ENCODE measurements at regions not wholly inside any gene's neighbourhood (a gene's known extent, or its start where the extent isn't known, plus 50 kb on each side); places are given as distances from the start of the nearest gene placed in this dataset.
"Not testable (repeated sequence)": the region's sequence is repeated elsewhere in the genome, so short reads cannot be mapped to it uniquely, and the experiment has no call there.

DNA sequence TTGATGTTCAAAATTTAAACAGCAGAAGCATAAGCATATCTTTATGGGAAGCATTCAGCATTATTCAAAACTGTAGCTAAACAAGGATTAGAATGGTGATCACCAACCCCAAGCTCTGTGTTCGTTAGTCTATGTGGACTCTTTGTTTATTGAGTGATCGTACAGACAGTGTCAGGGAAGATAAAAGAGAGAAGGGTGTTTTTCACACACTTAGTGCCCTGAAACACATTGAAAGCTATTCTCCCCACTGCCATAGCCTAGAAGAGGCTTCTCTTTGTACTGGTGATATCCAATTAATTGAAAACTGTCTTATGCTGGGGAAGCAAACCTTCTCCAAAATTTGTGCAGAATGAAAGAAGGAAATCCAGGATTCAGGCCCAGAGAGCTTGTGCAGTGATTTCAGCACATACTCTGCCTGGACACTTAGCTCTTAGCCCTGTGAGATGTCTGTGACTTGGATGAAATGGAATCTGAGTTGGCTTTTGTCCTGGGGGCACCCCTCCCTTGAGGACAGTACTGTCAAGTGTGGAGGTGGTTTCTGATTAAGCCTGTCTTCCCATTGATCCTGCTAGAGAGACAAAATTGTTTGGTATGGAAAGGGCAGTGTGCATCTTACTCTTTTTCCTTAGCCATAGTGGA is 125.7 kb upstream of the MTHFD1L start:
- DNase-seq, result no peak

- no peak for DNase-seq
These were observed 125.0 kb upstream of the MTHFD1L start for GRCh38 chr6:150740453-150740852.

- no peak for DNase-seq
These were observed 123.8 kb upstream of the MTHFD1L start for GRCh38 chr6:150741633-150742200.

DNA sequence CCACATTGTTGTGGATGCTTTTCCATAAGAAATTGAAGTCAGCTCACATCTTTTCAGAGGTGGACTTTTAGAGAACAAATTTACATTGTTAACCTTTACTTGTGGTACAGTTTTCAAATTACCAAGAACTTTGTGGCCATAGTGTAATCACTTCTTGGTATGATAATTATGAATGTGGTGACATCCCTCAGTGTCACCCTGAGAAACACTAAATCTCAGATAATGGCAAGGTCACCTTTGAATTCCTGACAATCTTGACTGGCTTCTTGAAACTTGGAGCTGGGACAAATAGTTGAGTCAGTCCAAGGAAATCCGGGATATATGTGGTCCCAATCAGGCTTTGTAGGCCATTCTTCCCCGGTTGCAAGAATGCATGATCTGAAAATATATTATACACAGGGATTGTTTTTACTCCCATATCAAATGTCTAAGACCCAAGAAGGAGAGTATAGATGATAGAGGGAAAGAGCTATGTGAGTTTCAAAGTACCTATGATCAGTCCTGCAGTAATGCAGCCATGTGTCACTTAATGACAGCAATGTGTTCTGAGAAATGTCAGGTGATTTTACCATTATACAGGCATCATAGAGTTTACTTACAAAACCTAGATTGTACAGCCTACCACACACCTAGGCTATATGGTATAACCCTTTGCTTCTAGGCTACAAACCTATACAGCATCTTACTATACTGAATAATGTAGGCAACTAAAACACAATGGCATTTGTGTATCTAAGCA is 120.8 kb upstream of the MTHFD1L start:
- DNase-seq, result no peak

GRCh38 chr6:150745896-150746295 is 119.6 kb upstream of the MTHFD1L start:
- DNase-seq, result no peak

- no peak for DNase-seq
These were observed 118.3 kb upstream of the MTHFD1L start for GRCh38 chr6:150747155-150747554.

- DNase-seq, result no peak
These were observed 116.3 kb upstream of the MTHFD1L start for GRCh38 chr6:150749091-150749670.

DNA sequence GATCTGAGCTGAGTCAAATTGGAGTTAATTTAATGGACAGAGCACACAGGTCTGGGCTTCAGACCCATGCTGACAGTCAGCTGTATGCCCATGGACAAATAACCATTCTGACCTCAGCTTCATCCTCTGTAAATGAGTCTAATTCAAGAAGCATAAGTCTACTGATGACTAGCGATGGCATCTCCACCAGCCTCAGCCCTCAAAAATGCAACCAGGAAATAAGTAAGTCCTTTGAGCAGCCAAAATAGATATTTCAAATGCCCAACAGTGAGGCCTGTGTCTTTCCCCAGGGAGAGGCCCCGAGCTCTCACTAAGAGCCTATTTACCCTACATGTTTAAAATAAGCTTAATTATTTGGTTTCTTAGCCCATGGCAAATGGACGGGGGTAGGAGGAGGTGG is 114.2 kb upstream of the MTHFD1L start:
- DNase-seq, result no peak

GRCh38 chr6:150752409-150752808 is 113.1 kb upstream of the MTHFD1L start:
- peak; percentile 38 for DNase-seq

DNA sequence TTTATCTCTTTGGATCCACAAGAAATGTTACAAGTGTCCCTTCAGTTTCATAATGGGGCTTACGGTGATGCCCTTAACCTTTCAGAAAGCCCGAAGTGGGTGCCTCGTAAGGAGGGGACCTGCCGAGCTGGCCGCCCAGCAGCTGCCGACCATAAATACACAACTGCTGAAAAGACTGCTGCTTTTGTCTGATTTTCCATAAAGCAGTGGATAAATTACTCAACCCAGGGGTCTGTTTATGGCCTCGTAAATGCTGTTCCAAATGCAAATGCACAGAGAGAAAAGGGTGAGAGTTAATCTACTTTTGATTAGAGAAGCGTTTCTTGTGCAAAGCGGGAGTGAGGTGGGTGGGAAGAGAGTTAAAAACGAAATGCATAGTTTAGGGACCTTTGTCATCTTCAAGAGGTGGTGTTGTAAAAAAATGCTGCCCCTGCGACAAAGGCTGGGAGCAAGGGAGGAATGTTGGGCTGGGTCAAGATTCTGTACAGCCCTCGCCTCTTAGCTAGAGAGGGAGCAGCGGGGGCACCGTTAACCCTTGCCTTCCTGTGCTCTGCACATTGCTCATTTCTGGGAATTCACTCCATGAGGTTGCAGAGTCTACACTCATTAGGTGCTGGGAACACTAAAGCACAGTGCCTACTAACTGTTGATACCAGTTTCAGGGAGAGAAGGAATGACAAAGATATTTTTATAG is 112.0 kb upstream of the MTHFD1L start:
- DNase-seq, result no peak

- no peak for DNase-seq
These were observed 110.5 kb upstream of the MTHFD1L start for GRCh38 chr6:150755042-150755441.

- no peak for DNase-seq
These were observed 110.0 kb upstream of the MTHFD1L start for GRCh38 chr6:150755524-150755923.

- DNase-seq, result peak; percentile 45
These were observed 109.3 kb upstream of the MTHFD1L start for GRCh38 chr6:150756173-150756572.

DNA sequence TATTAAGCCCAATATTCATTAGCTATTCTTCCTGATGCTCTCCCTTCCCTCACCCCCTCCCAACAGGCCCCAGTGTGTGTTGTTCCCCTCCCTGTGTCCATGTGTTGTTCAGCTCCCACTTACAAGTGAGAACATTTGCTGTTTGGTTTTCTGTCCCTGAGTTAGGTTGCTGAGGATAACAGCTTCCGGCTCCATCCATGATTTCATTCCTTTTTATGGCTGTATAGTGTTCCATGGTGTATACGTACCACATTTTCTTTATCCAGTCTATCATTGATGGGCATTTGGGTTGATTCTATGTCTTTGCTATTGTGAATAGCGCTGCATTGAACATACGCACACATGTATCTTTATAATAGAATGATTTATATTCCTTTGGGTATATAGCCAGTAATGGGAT is 107.7 kb upstream of the MTHFD1L start:
- DNase-seq, result not testable (repeated sequence)

DNA sequence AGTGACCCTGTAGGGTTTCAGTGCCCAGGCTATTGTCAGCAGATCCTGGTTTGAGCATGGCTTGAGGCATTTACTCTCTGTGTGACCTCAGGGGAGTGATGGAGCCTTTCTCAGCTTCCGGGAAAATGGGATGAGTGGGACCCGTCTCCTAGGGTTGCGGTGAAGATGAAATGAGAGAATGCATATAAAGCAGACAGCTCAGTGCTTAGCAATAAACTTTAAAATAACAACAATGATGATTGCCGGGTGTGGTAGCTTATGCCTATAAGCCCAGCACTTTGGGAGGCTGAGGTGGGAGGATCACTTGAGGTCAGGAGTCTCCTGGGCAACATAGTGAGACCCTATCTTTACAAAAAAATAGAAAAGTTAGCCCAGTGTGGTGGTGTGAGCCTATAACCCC is 106.0 kb upstream of the MTHFD1L start:
- DNase-seq, result no peak

- no peak for DNase-seq
These were observed 103.7 kb upstream of the MTHFD1L start for GRCh38 chr6:150761771-150762170.

- no peak for DNase-seq
These were observed 101.0 kb upstream of the MTHFD1L start for GRCh38 chr6:150764334-150765066.

GRCh38 chr6:150765067-150765764 is 100.3 kb upstream of the MTHFD1L start:
- DNase-seq, result no peak

DNA sequence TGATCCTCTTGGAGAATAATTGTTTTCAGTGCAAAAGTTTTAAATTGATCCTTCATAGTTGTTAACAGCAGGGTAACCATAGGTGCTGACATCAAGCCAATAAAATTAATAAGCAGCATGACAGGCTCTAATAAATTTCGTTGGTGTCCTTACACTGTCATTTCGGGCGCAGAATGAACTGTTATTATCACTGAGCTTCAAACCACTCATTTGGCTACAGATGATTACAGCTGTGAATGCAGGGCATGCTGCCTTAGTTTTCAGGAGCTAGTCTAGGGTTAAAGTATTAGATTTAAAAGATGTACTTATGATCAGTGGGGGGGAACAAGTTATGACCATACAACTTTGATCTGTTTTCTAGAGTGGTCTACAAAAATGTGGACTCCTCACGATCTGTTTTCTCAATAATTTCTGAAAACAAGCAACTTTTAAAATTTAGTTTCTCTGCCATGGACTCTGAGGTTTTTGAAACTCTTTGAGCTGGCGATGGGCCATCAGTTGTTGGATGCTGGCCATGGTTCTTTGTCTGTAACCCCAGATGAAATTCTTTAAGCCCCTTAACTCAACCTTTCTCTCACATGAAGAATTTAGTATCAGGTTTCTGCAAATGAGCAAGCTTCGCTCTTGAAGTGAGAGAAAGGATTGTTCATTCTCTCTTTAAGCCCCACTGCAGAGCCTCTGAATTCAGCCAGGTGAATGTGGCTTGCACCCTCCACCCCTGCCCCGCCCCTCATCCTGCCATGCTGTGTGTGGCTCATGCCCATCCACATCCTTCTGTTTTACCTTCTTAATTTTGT is 99.1 kb upstream of the MTHFD1L start:
- DNase-seq, result peak; percentile 74

GRCh38 chr6:150767161-150767560 is 98.3 kb upstream of the MTHFD1L start:
- DNase-seq, result no peak

Measured in tongue (tissue), 1 donor.